ENCODE measurements at regions not wholly inside any gene's neighbourhood (a gene's known extent, or its start where the extent isn't known, plus 50 kb on each side); places are given as distances from the start of the nearest gene placed in this dataset.

- no peak for DNase-seq (ENCODE audit: low spot score in 2 of 2)
- Histone ChIP-seq H3K9me3 (no peaks in the 10 kb centered on the region), H3K4me1 (no peaks in the 10 kb centered on the region), H3K27me3 (no peaks in the 10 kb centered on the region), H3K27ac (no peak overlapping the region), H3K4me3 (no peak overlapping the region), H3K36me3 (no peaks in the 10 kb centered on the region)
- intact Hi-C loops (cut with DNase I; ENCODE audit: low total_unique reads): no loop called here
- TF ChIP-seq POLR2A (IDR thresholded peaks at IDR 0.05) (no peak), POLR2AphosphoS5 (IDR thresholded peaks at IDR 0.05) (no peak), CTCF (IDR thresholded peaks at IDR 0.05) (no peak)
Measured at GRCh38 chr4:31979988-31980387, 1259.8 kb downstream of the PCDH7 start.

- no peak overlapping the region for H3K27ac ChIP-seq
- no peak for DNase-seq (ENCODE audit: low spot score in 2 of 2)
- H3K4me1 ChIP-seq: no peaks in the 10 kb centered on the region
- no peaks in the 10 kb centered on the region for H3K9me3 ChIP-seq
- H3K36me3 ChIP-seq: no peaks in the 10 kb centered on the region
- TF ChIP-seq POLR2AphosphoS5 (IDR thresholded peaks at IDR 0.05) (no peak), CTCF (IDR thresholded peaks at IDR 0.05) (no peak), POLR2A (IDR thresholded peaks at IDR 0.05) (no peak)
- intact Hi-C loops (cut with DNase I; ENCODE audit: low total_unique reads): no loop called here
- H3K27me3 ChIP-seq: no peaks in the 10 kb centered on the region
- no peak overlapping the region for H3K4me3 ChIP-seq
Measured at GRCh38 chr4:31983246-31983645, 1263.1 kb downstream of the PCDH7 start.

- Histone ChIP-seq H3K9me3 (no peaks in the 10 kb centered on the region), H3K27ac (no peak overlapping the region), H3K4me1 (no peaks in the 10 kb centered on the region), H3K27me3 (no peaks in the 10 kb centered on the region), H3K4me3 (no peak overlapping the region), H3K36me3 (no peaks in the 10 kb centered on the region)
- TF ChIP-seq POLR2A (IDR thresholded peaks at IDR 0.05): no peak
- no peak for TF ChIP-seq CTCF (IDR thresholded peaks at IDR 0.05)
- no peak for TF ChIP-seq POLR2AphosphoS5 (IDR thresholded peaks at IDR 0.05)
- no peak for DNase-seq (ENCODE audit: low spot score in 2 of 2)
- intact Hi-C loops (cut with DNase I; ENCODE audit: low total_unique reads): no loop called here
Measured at GRCh38 chr4:31983677-31984076, 1263.5 kb downstream of the PCDH7 start.

GRCh38 chr4:31984872-31985271 is 1264.7 kb downstream of the PCDH7 start:
- Histone ChIP-seq H3K27ac (no peak overlapping the region), H3K36me3 (no peaks in the 10 kb centered on the region), H3K9me3 (no peaks in the 10 kb centered on the region), H3K4me3 (no peak overlapping the region), H3K4me1 (no peaks in the 10 kb centered on the region), H3K27me3 (no peaks in the 10 kb centered on the region)
- intact Hi-C loops (cut with DNase I; ENCODE audit: low total_unique reads): no loop called here
- TF ChIP-seq POLR2A (IDR thresholded peaks at IDR 0.05) (no peak), CTCF (IDR thresholded peaks at IDR 0.05) (no peak), POLR2AphosphoS5 (IDR thresholded peaks at IDR 0.05) (no peak)
- DNase-seq (ENCODE audit: low spot score in 2 of 2): no peak

- intact Hi-C loops (cut with DNase I; ENCODE audit: low total_unique reads): no loop called here
- TF ChIP-seq POLR2AphosphoS5 (IDR thresholded peaks at IDR 0.05) (no peak), CTCF (IDR thresholded peaks at IDR 0.05) (no peak), POLR2A (IDR thresholded peaks at IDR 0.05) (no peak)
- H3K4me3 ChIP-seq: no peak overlapping the region
- H3K4me1 ChIP-seq: no peaks in the 10 kb centered on the region
- H3K27ac ChIP-seq: no peak overlapping the region
- H3K27me3 ChIP-seq: no peaks in the 10 kb centered on the region
- no peak for DNase-seq (ENCODE audit: low spot score in 2 of 2)
- peaks cover 4% of the 10 kb centered on the region for H3K36me3 ChIP-seq
- H3K9me3 ChIP-seq: no peaks in the 10 kb centered on the region
Measured at GRCh38 chr4:31995943-31996901, 1276.1 kb downstream of the PCDH7 start.
